Transverse colon (tissue), 4 donors: ENCODE measurements at regions not wholly inside any gene's neighbourhood (a gene's known extent, or its start where the extent isn't known, plus 50 kb on each side); places are given as distances from the start of the nearest gene placed in this dataset.

Source experiments
- CTCF ChIP-seq, 5 experiments: fragments of 200-600 bp in 3 of 5; fragments of 450-650 bp in 2 of 5; sonication (generic) in 3 of 5; IDR thresholded peaks; 1 replicate in 2 of 5; 2 replicates in 3 of 5; pipeline ENCODE4 v1.5.1; 2016 to 2017; ENCODE audit warnings: antibody characterized with exemption in 5 of 5, inconsistent platforms in 3 of 5, mild to moderate bottlenecking in 2 of 5, moderate library complexity in 1 of 5
- EP300 ChIP-seq: sonication (generic); formaldehyde crosslinking; IDR thresholded peaks from one replicate; pipeline ENCODE4 v1.6.1; 2017; ENCODE audit warnings: antibody characterized with exemption, low read depth
- POLR2A ChIP-seq: fragments of 450-650 bp; IDR thresholded peaks from one replicate; pipeline ENCODE4 v1.6.1; 2016; ENCODE audit warnings: antibody characterized with exemption, mild to moderate bottlenecking, moderate library complexity
- POLR2AphosphoS5 ChIP-seq, 3 donors: sonication (generic); formaldehyde crosslinking; IDR thresholded peaks; one replicate each; pipeline ENCODE4 v1.6.1; 2016; ENCODE audit warnings: antibody characterized with exemption in 3 of 3

- TF ChIP-seq CTCF (IDR thresholded peaks at IDR 0.05), result no peak
- TF ChIP-seq POLR2AphosphoS5 (IDR thresholded peaks at IDR 0.05), result no peak
- TF ChIP-seq EP300, result no peak
- TF ChIP-seq POLR2A, result no peak
These were observed 282.4 kb downstream of the C4orf33 start for GRCh38 chr4:129378364-129378763.
